K562 (cell line): ENCODE measurements at regions not wholly inside any gene's neighbourhood (a gene's known extent, or its start where the extent isn't known, plus 50 kb on each side); places are given as distances from the start of the nearest gene placed in this dataset.
A peak's percentile ranks its signal among the peaks of the same experiment; 100 is the strongest.

ENCODE experiments used
- ATAC-seq: fragments of 200-7000 bp; cut with Tn5 transposase; 3 replicates; pipeline ENCODE4 v1.9.1; 2020; ENCODE audit warnings: moderate library complexity
- BruUV-seq: library from RNA; stranded (reverse); fragments of 400-500 nt; replicated peaks from 2 replicates; lab custom pipeline; 2021; lab: Mats Ljungman, UMichigan
- CTCF ChIA-PET: fragments of 300-600 bp; formaldehyde crosslinking; extraction: SDS; loops from one replicate; lab custom pipeline; 2021; ENCODE audit warnings: low intra/inter-chr PET ratio; lab: Yijun Ruan, JAX
- POLR2A ChIA-PET: fragments of 300-600, 350-650 bp; sonication (Branson Sonifier 250); formaldehyde crosslinking; extraction: SDS; loops from one replicate; lab custom pipeline; 2021; ENCODE audit warnings: antibody characterized with exemption, inconsistent platforms; lab: Yijun Ruan, JAX
- DNase-seq, 4 experiments: peaks; one replicate each; pipeline versions ENCODE4 v3.0.0 to v3.0.0-alpha.2; 2011 to 2018; ENCODE audit warnings: low spot score in 3 of 4, mixed read lengths in 3 of 4; ENCODE audit errors: extremely low read depth in 1 of 4
- FAIRE-seq: peaks from 2 replicates; lab custom pipeline; 2011; peaks lifted over from hg19 to GRCh38; lab: Jason Lieb, UNC
- H2AFZ ChIP-seq: 2 replicates; pipeline ENCODE4 v1.6.0; 2011; ENCODE audit warnings: low read depth, low read length, control low read depth, inconsistent platforms
- H3K27ac ChIP-seq: fragments of 200-600 bp; 3 replicates; pipeline ENCODE4 v1.8.0; 2011; ENCODE audit warnings: low read depth, mild to moderate bottlenecking, control low read depth, inconsistent platforms, low read length, moderate library complexity, mixed read lengths; ENCODE audit errors: extremely low read depth
- H3K27me3 ChIP-seq, 2 experiments: fragments of 300-600 bp in 1 of 2; 2 replicates in 1 of 2; 3 replicates in 1 of 2; pipeline versions ENCODE4 v1.6.0 to v1.8.0; 2011; ENCODE audit warnings: inconsistent platforms in 2 of 2, low read length in 2 of 2, mild to moderate bottlenecking in 1 of 2, mixed read lengths in 1 of 2, moderate library complexity in 1 of 2; ENCODE audit not compliant: control insufficient read depth in 2 of 2, insufficient read depth in 2 of 2
- H3K36me3 ChIP-seq: fragments of 300-600 bp; 3 replicates; pipeline ENCODE4 v1.8.0; 2011; ENCODE audit warnings: mild to moderate bottlenecking, low read length, inconsistent platforms; ENCODE audit not compliant: control insufficient read depth, insufficient read depth
- H3K4me1 ChIP-seq, 2 experiments: fragments of 200-600 bp in 1 of 2; replicated peaks in 1 of 2; 2 replicates in 1 of 2; 3 replicates in 1 of 2; pipeline versions ENCODE4 v1.5.1 to v1.8.0; 2011; ENCODE audit warnings: inconsistent platforms in 2 of 2, low read length in 2 of 2, mild to moderate bottlenecking in 1 of 2, mixed read lengths in 1 of 2, moderate library complexity in 1 of 2; ENCODE audit not compliant: control insufficient read depth in 2 of 2, insufficient read depth in 2 of 2
- H3K4me2 ChIP-seq: 2 replicates; pipeline ENCODE4 v1.6.1; 2011; ENCODE audit warnings: low read length, control low read depth, inconsistent platforms, mixed read lengths; ENCODE audit not compliant: insufficient read depth
- H3K4me3 ChIP-seq: fragments of 200-600 bp; sonication (generic), shearing (Covaris generic); 2 replicates; pipeline ENCODE4 v1.5.1; 2016; ENCODE audit warnings: control low read depth, inconsistent platforms
- H3K79me2 ChIP-seq: fragments of 200-600 bp; 3 replicates; pipeline ENCODE4 v1.8.0; 2011; ENCODE audit warnings: low read length, inconsistent platforms; ENCODE audit not compliant: control insufficient read depth, insufficient read depth
- H3K9ac ChIP-seq, 2 experiments: 2 replicates each; pipeline versions ENCODE4 v1.6.0 to v1.6.1; 2011; ENCODE audit warnings: low read depth in 2 of 2, low read length in 2 of 2, control low read depth in 1 of 2, inconsistent platforms in 1 of 2, mild to moderate bottlenecking in 1 of 2, mixed read lengths in 1 of 2; ENCODE audit not compliant: insufficient read depth in 1 of 2
- H3K9me1 ChIP-seq: one replicate; pipeline ENCODE4 v1.6.0; 2011; ENCODE audit warnings: inconsistent platforms, mild to moderate bottlenecking, low read length, moderate library complexity; ENCODE audit not compliant: control insufficient read depth, insufficient read depth
- H3K9me3 ChIP-seq: replicated peaks from 2 replicates; pipeline ENCODE4 v1.5.1; 2011; ENCODE audit warnings: low read depth, low read length, inconsistent platforms; ENCODE audit not compliant: control insufficient read depth, insufficient read depth
- H4K20me1 ChIP-seq: replicated peaks from 2 replicates; pipeline ENCODE4 v1.6.1; 2011; ENCODE audit warnings: low read length, inconsistent platforms, mixed read lengths; ENCODE audit not compliant: control insufficient read depth, insufficient read depth
- POLR3G ChIP-seq: IDR thresholded peaks from 2 replicates; pipeline ENCODE4 v1.6.1; 2011; ENCODE audit not compliant: insufficient read length, insufficient replicate concordance; ENCODE audit errors: extremely low read depth
- SMARCA5 ChIP-seq: fragments of 450-650 bp; IDR thresholded peaks from 2 replicates; pipeline ENCODE4 v1.6.1; 2016
- TFE3 ChIP-seq: fragments of 450-650 bp; formaldehyde crosslinking; IDR thresholded peaks from 2 replicates; pipeline ENCODE4 v1.4.0; 2020; ENCODE audit warnings: mild to moderate bottlenecking, mixed read lengths
- U2AF2 ChIP-seq: fragments of 200-400 bp; formaldehyde crosslinking; optimal IDR thresholded peaks from 2 replicates; pipeline ENCODE3; 2017; ENCODE audit warnings: low read depth, mild to moderate bottlenecking, low read length
- USF2 ChIP-seq: sonication (generic); formaldehyde crosslinking; IDR thresholded peaks from 2 replicates; pipeline ENCODE4 v1.5.0; 2020; ENCODE audit warnings: missing genetic modification reagents
- WGBS: fragments of 100-300 bp; shearing (Covaris generic); methylation state at CpG from one replicate; pipeline ENCODE4 v1.1.6; 2016; ENCODE audit warnings: low coverage, mixed read lengths; ENCODE audit not compliant: insufficient coverage; ENCODE audit errors: missing lambda C conversion rate; 5-methylcytosine and 5-hydroxymethylcytosine counted together
- in situ Hi-C: fragments of 300-500 bp; cut with MboI; formaldehyde crosslinking; loops from 4 replicates; pipeline ENCODE4 v1.15.0; 2018; ENCODE audit warnings: inconsistent platforms, mixed read lengths
- intact Hi-C: fragments of 100-400 bp; cut with micrococcal nuclease; formaldehyde crosslinking; loops from 2 replicates; pipeline ENCODE4 v1.14.2; 2022

GRCh38 chr6:71043902-71044301 is 87.0 kb upstream of the B3GAT2 start:
- POLR2A ChIA-PET, result no interaction called here
- no peaks in the 10 kb centered on the region for H3K79me2 ChIP-seq
- 0 out of 3 replicates have a peak, but pooled peaks have one; percentile 41 for ATAC-seq

More at GRCh38 chr6:71043902-71044301, 87.0 kb upstream of the B3GAT2 start:
- FAIRE-seq, result no peak
- TF ChIP-seq SMARCA5, result no peak
- peak; percentile 31; the same call in 1 of the 2 replicates for TF ChIP-seq USF2 (CRISPR knock-in tag)
- TF ChIP-seq U2AF2, result no peak
- TF ChIP-seq POLR3G, result no peak
- 0 out of 2 replicates have a peak, but pooled peaks have one; percentile 2 for TF ChIP-seq TFE3 (CRISPR knock-in tag)
- intact Hi-C loops, result no loop called here
- in situ Hi-C loops, result no loop called here
- no peak overlapping the region for H3K9ac ChIP-seq
- H3K4me1 ChIP-seq, result no peaks in the 10 kb centered on the region
- H3K9me3 ChIP-seq, result no peaks in the 10 kb centered on the region
- H3K4me3 ChIP-seq, result no peak overlapping the region
- no peak overlapping the region for H2AFZ ChIP-seq
- WGBS, result 0% methylated on average over 1 of the region's 1 CpG
- CTCF ChIA-PET, result no interaction called here
- no peak overlapping the region for H3K27ac ChIP-seq
- peaks cover 0 to 4% of the 10 kb centered on the region in 2 experiments; a peak in 1 of 5 replicates for H3K27me3 ChIP-seq
- no peaks in the 10 kb centered on the region for H3K36me3 ChIP-seq
- BruUV-seq, result no TSS peak
- no peak for DNase-seq
- no peaks in the 10 kb centered on the region for H4K20me1 ChIP-seq
- H3K9me1 ChIP-seq, result no peaks in the 10 kb centered on the region
- H3K4me2 ChIP-seq, result no peak overlapping the region
